ENCODE measurements at regions not wholly inside any gene's neighbourhood (a gene's known extent, or its start where the extent isn't known, plus 50 kb on each side); places are given as distances from the start of the nearest gene placed in this dataset.

GRCh38 chr9:105864248-105864898 lies 170.0 kb downstream of the TMEM38B start (continued):
- no peak for TF ChIP-seq ATF2 (IDR thresholded peaks at IDR 0.05; ENCODE audit: low read length)

Data from H1 (cell line).